ENCODE measurements at regions not wholly inside any gene's neighbourhood (a gene's known extent, or its start where the extent isn't known, plus 50 kb on each side); places are given as distances from the start of the nearest gene placed in this dataset.

GRCh38 chr15:98401029-98401428 lies 247.3 kb upstream of the IGF1R start:
- TF ChIP-seq SNAI2 (CRISPR knock-in tag; IDR thresholded peaks at IDR 0.05) (no peak), ZNF8 (CRISPR knock-in tag; IDR thresholded peaks at IDR 0.05) (no peak), ARNTL (CRISPR knock-in tag; IDR thresholded peaks at IDR 0.05; ENCODE audit: borderline replicate concordance, low read depth) (no peak), RARB (CRISPR knock-in tag; IDR thresholded peaks at IDR 0.05) (no peak)
- TF ChIP-seq, protein P1, sequence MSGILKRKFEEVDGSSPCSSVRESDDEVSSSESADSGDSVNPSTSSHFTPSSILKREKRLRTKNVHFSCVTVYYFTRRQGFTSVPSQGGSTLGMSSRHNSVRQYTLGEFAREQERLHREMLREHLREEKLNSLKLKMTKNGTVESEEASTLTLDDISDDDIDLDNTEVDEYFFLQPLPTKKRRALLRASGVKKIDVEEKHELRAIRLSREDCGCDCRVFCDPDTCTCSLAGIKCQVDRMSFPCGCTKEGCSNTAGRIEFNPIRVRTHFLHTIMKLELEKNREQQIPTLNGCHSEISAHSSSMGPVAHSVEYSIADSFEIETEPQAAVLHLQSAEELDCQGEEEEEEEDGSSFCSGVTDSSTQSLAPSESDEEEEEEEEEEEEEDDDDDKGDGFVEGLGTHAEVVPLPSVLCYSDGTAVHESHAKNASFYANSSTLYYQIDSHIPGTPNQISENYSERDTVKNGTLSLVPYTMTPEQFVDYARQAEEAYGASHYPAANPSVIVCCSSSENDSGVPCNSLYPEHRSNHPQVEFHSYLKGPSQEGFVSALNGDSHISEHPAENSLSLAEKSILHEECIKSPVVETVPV (CRISPR knock-in tag; IDR thresholded peaks at IDR 0.05), result no peak
- TF ChIP-seq, protein P2, sequence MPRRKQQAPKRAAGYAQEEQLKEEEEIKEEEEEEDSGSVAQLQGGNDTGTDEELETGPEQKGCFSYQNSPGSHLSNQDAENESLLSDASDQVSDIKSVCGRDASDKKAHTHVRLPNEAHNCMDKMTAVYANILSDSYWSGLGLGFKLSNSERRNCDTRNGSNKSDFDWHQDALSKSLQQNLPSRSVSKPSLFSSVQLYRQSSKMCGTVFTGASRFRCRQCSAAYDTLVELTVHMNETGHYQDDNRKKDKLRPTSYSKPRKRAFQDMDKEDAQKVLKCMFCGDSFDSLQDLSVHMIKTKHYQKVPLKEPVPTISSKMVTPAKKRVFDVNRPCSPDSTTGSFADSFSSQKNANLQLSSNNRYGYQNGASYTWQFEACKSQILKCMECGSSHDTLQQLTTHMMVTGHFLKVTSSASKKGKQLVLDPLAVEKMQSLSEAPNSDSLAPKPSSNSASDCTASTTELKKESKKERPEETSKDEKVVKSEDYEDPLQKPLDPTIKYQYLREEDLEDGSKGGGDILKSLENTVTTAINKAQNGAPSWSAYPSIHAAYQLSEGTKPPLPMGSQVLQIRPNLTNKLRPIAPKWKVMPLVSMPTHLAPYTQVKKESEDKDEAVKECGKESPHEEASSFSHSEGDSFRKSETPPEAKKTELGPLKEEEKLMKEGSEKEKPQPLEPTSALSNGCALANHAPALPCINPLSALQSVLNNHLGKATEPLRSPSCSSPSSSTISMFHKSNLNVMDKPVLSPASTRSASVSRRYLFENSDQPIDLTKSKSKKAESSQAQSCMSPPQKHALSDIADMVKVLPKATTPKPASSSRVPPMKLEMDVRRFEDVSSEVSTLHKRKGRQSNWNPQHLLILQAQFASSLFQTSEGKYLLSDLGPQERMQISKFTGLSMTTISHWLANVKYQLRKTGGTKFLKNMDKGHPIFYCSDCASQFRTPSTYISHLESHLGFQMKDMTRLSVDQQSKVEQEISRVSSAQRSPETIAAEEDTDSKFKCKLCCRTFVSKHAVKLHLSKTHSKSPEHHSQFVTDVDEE (CRISPR knock-in tag; IDR thresholded peaks at IDR 0.05), result no peak
